ENCODE measurements at regions not wholly inside any gene's neighbourhood (a gene's known extent, or its start where the extent isn't known, plus 50 kb on each side); places are given as distances from the start of the nearest gene placed in this dataset.

DNA sequence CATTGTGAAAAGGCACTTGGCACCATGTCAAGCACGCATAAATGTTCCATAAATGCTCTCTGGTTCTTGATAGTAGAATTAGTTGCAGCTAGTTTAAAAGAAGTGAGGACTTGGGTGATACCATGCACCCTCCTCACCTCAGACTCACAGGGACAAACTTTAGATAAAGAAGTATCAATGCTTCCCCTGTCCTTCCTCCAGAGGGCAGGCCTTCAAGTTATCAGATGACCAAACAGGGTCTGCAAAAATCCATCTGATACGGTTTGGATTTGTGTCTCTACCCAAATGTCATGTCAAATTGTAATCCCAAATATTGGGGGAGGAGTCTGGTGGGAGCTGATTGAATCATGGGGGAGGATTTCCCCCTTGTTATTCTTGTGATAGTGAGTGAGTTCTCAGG is 54.1 kb downstream of the C1QL2 start:
- no peak for DNase-seq (ENCODE audit: low spot score)
- H3K4me1 Mint-ChIP-seq (ENCODE audit: unreplicated experiment), result no peaks in the 10 kb centered on the region
- H3K9me3 Mint-ChIP-seq (ENCODE audit: unreplicated experiment), result no peaks in the 10 kb centered on the region
- TF ChIP-seq, protein P1, sequence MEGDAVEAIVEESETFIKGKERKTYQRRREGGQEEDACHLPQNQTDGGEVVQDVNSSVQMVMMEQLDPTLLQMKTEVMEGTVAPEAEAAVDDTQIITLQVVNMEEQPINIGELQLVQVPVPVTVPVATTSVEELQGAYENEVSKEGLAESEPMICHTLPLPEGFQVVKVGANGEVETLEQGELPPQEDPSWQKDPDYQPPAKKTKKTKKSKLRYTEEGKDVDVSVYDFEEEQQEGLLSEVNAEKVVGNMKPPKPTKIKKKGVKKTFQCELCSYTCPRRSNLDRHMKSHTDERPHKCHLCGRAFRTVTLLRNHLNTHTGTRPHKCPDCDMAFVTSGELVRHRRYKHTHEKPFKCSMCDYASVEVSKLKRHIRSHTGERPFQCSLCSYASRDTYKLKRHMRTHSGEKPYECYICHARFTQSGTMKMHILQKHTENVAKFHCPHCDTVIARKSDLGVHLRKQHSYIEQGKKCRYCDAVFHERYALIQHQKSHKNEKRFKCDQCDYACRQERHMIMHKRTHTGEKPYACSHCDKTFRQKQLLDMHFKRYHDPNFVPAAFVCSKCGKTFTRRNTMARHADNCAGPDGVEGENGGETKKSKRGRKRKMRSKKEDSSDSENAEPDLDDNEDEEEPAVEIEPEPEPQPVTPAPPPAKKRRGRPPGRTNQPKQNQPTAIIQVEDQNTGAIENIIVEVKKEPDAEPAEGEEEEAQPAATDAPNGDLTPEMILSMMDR (IDR thresholded peaks at IDR 0.05; ENCODE audit: unreplicated experiment), result no peak
- no peak overlapping the region for H3K4me3 Mint-ChIP-seq (ENCODE audit: unreplicated experiment)
- no peak overlapping the region for H3K27ac Mint-ChIP-seq (ENCODE audit: unreplicated experiment)
- H3K27me3 Mint-ChIP-seq (ENCODE audit: unreplicated experiment), result peaks cover 4% of the 10 kb centered on the region
- no peaks in the 10 kb centered on the region for H3K36me3 Mint-ChIP-seq (ENCODE audit: low read depth, unreplicated experiment)

DNA sequence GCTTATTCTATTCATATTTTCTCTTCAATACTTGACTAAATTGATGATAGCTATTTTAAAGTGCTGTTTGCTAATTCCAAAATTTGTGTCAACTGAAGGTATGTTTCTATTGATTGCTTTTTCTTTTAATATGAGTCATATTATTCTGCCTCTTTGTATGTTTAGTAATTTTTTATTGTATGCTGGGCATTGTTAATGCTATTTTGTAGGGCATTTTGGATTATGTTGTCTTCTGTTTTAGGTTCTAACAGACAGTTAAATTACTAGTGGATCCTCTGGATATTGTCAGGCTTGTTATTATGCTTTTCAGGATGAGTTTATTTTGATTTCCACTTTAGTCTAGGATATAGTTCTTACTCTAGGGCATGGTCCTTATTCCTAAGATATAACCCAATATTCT is 55.6 kb downstream of the C1QL2 start:
- H3K4me3 Mint-ChIP-seq (ENCODE audit: unreplicated experiment), result no peak overlapping the region
- no peaks in the 10 kb centered on the region for H3K36me3 Mint-ChIP-seq (ENCODE audit: low read depth, unreplicated experiment)
- H3K9me3 Mint-ChIP-seq (ENCODE audit: unreplicated experiment), result no peaks in the 10 kb centered on the region
- DNase-seq (ENCODE audit: low spot score), result no peak
- TF ChIP-seq, protein P1 (IDR thresholded peaks at IDR 0.05; ENCODE audit: unreplicated experiment), result no peak
- H3K27ac Mint-ChIP-seq (ENCODE audit: unreplicated experiment), result no peak overlapping the region
- no peaks in the 10 kb centered on the region for H3K4me1 Mint-ChIP-seq (ENCODE audit: unreplicated experiment)
- H3K27me3 Mint-ChIP-seq (ENCODE audit: unreplicated experiment), result peaks cover 4% of the 10 kb centered on the region

DNA sequence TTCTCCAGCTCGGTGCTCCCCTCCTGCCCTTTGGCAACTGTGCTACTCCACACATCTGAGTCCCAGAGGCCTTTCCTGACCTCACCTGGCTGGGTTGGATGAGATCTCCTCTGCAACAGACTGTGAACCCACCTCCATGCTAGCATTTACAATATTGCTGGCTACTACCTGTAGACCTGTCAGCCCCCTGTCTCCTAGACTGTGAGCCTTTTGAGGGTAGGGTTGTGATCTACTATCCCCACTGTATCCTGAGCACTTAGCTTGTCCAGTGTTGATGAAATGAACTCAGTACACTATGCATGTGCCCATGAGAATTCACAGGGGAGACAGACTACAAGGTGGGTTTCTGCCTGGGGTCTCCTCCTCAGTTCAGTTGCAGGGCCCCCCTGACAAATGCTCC is 70.1 kb downstream of the C1QL2 start:
- TF ChIP-seq, protein P1 (IDR thresholded peaks at IDR 0.05; ENCODE audit: unreplicated experiment), result no peak
- no peak for DNase-seq (ENCODE audit: low spot score)
- H3K4me1 Mint-ChIP-seq (ENCODE audit: unreplicated experiment), result no peaks in the 10 kb centered on the region
- no peak overlapping the region for H3K27ac Mint-ChIP-seq (ENCODE audit: unreplicated experiment)
- no peaks in the 10 kb centered on the region for H3K36me3 Mint-ChIP-seq (ENCODE audit: low read depth, unreplicated experiment)
- H3K9me3 Mint-ChIP-seq (ENCODE audit: unreplicated experiment), result no peaks in the 10 kb centered on the region
- H3K4me3 Mint-ChIP-seq (ENCODE audit: unreplicated experiment), result no peak overlapping the region
- H3K27me3 Mint-ChIP-seq (ENCODE audit: unreplicated experiment), result peaks cover 2% of the 10 kb centered on the region

DNA sequence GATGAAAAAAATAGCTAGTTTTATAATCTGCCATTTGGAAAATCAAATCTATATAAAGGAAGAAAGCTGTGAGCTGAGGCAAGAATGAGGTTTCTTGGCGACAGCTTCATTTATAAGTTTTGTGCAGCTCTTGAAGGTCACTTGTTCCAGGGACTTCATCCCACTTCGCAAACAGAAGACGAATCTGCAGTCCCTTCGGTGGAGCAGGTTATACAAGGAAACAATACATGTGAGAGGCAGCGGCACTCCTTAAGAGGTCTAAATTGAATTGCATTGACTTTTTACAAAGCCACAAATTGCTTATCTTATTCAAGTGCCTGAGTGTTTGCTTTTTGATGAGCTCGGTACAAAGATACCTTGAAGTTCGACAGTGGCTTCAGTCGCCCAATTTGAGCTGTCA is 72.2 kb downstream of the C1QL2 start:
- H3K4me1 Mint-ChIP-seq (ENCODE audit: unreplicated experiment), result no peaks in the 10 kb centered on the region
- no peak overlapping the region for H3K4me3 Mint-ChIP-seq (ENCODE audit: unreplicated experiment)
- no peak for DNase-seq (ENCODE audit: low spot score)
- peaks cover 2% of the 10 kb centered on the region for H3K27me3 Mint-ChIP-seq (ENCODE audit: unreplicated experiment)
- no peaks in the 10 kb centered on the region for H3K9me3 Mint-ChIP-seq (ENCODE audit: unreplicated experiment)
- no peak overlapping the region for H3K27ac Mint-ChIP-seq (ENCODE audit: unreplicated experiment)
- no peaks in the 10 kb centered on the region for H3K36me3 Mint-ChIP-seq (ENCODE audit: low read depth, unreplicated experiment)
- TF ChIP-seq, protein P1 (IDR thresholded peaks at IDR 0.05; ENCODE audit: unreplicated experiment), result no peak

DNA sequence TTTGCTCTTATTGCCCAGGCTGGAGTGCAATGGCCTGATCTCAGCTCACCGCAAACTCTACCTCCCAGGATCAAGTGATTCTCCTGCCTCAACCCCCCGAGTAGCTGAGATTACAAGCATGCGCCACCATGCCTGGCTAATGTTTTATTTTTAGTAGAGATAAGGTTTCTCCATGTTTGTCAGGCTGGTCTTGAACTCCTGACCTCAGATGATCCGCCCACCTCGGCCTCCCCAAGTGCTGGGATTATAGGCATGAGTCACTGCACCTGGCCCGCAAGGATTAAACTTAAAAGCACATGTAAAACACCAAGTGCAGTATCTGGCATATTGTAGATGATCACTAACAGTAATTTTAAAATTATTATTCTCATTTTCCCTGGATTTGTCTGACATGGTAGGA is 72.9 kb downstream of the C1QL2 start:
- H3K9me3 Mint-ChIP-seq (ENCODE audit: unreplicated experiment), result no peaks in the 10 kb centered on the region
- no peaks in the 10 kb centered on the region for H3K36me3 Mint-ChIP-seq (ENCODE audit: low read depth, unreplicated experiment)
- H3K4me3 Mint-ChIP-seq (ENCODE audit: unreplicated experiment), result no peak overlapping the region
- H3K27me3 Mint-ChIP-seq (ENCODE audit: unreplicated experiment), result peaks cover 2% of the 10 kb centered on the region
- H3K27ac Mint-ChIP-seq (ENCODE audit: unreplicated experiment), result no peak overlapping the region
- no peaks in the 10 kb centered on the region for H3K4me1 Mint-ChIP-seq (ENCODE audit: unreplicated experiment)
- TF ChIP-seq, protein P1 (IDR thresholded peaks at IDR 0.05; ENCODE audit: unreplicated experiment), result no peak
- no peak for DNase-seq (ENCODE audit: low spot score)

Measured in endothelial cell (in vitro differentiated cells).